HepG2 (cell line): ENCODE measurements at regions not wholly inside any gene's neighbourhood (a gene's known extent, or its start where the extent isn't known, plus 50 kb on each side); places are given as distances from the start of the nearest gene placed in this dataset.
"Not testable (repeated sequence)": the region's sequence is repeated elsewhere in the genome, so short reads cannot be mapped to it uniquely, and the experiment has no call there.

Experiments used
- ATAC-seq: fragments of 200-7000 bp; cut with Tn5 transposase; 3 replicates; pipeline ENCODE4 v1.9.1; 2020; ENCODE audit warnings: mild to moderate bottlenecking, moderate library complexity
- BruUV-seq: library from RNA; stranded (reverse); fragments of 400-500 nt; replicated peaks from 2 replicates; lab custom pipeline; 2021; lab: Mats Ljungman, UMichigan
- CTCF ChIA-PET: fragments of 300-600 bp; formaldehyde crosslinking; extraction: SDS; loops from one replicate; lab custom pipeline; 2021; ENCODE audit warnings: low total read pairs, inconsistent platforms, low intra/inter-chr PET ratio; lab: Yijun Ruan, JAX
- POLR2A ChIA-PET: fragments of 350-600 bp; sonication (Branson Sonifier 250); formaldehyde crosslinking; loops from one replicate; lab custom pipeline; 2020; ENCODE audit warnings: antibody characterized with exemption, inconsistent platforms; lab: Yijun Ruan, JAX
- DNase-seq: peaks from one replicate; pipeline ENCODE4 v3.0.0-alpha.2; 2015; ENCODE audit warnings: low spot score
- FAIRE-seq: peaks from 3 replicates; lab custom pipeline; 2011; peaks lifted over from hg19 to GRCh38; lab: Jason Lieb, UNC
- H2AFZ ChIP-seq: one replicate; pipeline ENCODE4 v1.6.1; 2011; ENCODE audit warnings: low read length, inconsistent platforms
- H3K27ac ChIP-seq: fragments of 300-600 bp; 3 replicates; pipeline ENCODE4 v1.8.0; 2011; ENCODE audit warnings: mixed run types, mild to moderate bottlenecking, mixed read lengths, low read length, inconsistent platforms; ENCODE audit not compliant: insufficient read depth; ENCODE audit errors: extremely low read length
- H3K27me3 ChIP-seq, 2 experiments: fragments of 200-600 bp in 1 of 2; 2 replicates in 1 of 2; 3 replicates in 1 of 2; pipeline versions ENCODE4 v1.6.0 to v1.8.0; 2011; ENCODE audit warnings: low read length in 2 of 2, mild to moderate bottlenecking in 2 of 2, moderate library complexity in 2 of 2, inconsistent platforms in 1 of 2; ENCODE audit not compliant: insufficient read depth in 2 of 2, control insufficient read depth in 1 of 2
- H3K36me3 ChIP-seq, 2 experiments: fragments of 200-600 bp in 1 of 2; replicated peaks in 1 of 2; 2 replicates in 1 of 2; 3 replicates in 1 of 2; pipeline versions ENCODE4 v1.5.1 to v1.8.0; 2011; ENCODE audit warnings: low read length in 2 of 2, inconsistent platforms in 1 of 2; ENCODE audit not compliant: insufficient read depth in 2 of 2, control insufficient read depth in 1 of 2
- H3K4me1 ChIP-seq: 2 replicates; pipeline ENCODE4 v1.5.1; 2012; ENCODE audit warnings: low read length, inconsistent platforms; ENCODE audit not compliant: insufficient read depth
- H3K4me2 ChIP-seq: 2 replicates; pipeline ENCODE4 v1.6.0; 2011; ENCODE audit warnings: low read depth, low read length, inconsistent platforms
- H3K4me3 ChIP-seq, 3 experiments: fragments of 200-600 bp in 1 of 3; sonication (generic), shearing (Covaris generic) in 1 of 3; replicated peaks in 1 of 3; 2 replicates each; pipeline ENCODE4 v1.5.1; 2011 to 2016; ENCODE audit warnings: low read length in 3 of 3, inconsistent platforms in 2 of 3, low read depth in 2 of 3, mild to moderate bottlenecking in 2 of 3, control low read depth in 1 of 3, mixed read lengths in 1 of 3; ENCODE audit not compliant: insufficient read depth in 1 of 3
- H3K79me2 ChIP-seq: one replicate; pipeline ENCODE4 v1.6.1; 2011; ENCODE audit warnings: low read length, inconsistent platforms; ENCODE audit not compliant: insufficient read depth
- H3K9ac ChIP-seq: 2 replicates; pipeline ENCODE4 v1.6.0; 2011; ENCODE audit warnings: mild to moderate bottlenecking, low read depth, low read length, inconsistent platforms; ENCODE audit not compliant: insufficient read depth
- H3K9me3 ChIP-seq: 2 replicates; pipeline ENCODE4 v1.5.1; 2012; ENCODE audit warnings: mild to moderate bottlenecking, low read length
- H4K20me1 ChIP-seq: 2 replicates; pipeline ENCODE4 v1.6.0; 2011; ENCODE audit warnings: inconsistent platforms, mild to moderate bottlenecking, low read length, moderate library complexity; ENCODE audit not compliant: insufficient read depth
- IRF2 ChIP-seq: IDR thresholded peaks from 2 replicates; pipeline ENCODE4 v1.6.1; 2018; ENCODE audit warnings: missing genetic modification reagents, missing compliant biosample characterization
- MIER3 ChIP-seq: IDR thresholded peaks from 2 replicates; pipeline ENCODE4 v1.6.1; 2016; ENCODE audit warnings: missing compliant biosample characterization, borderline replicate concordance
- MYC ChIP-seq: sonication (generic); formaldehyde crosslinking; IDR thresholded peaks from 2 replicates; pipeline ENCODE4 v1.9.0; 2021; ENCODE audit warnings: missing genetic modification reagents, borderline replicate concordance
- ONECUT2 ChIP-seq: sonication (generic); formaldehyde crosslinking; IDR thresholded peaks from 2 replicates; pipeline ENCODE4 v1.4.0; 2020; ENCODE audit warnings: missing genetic modification reagents
- PAF1 ChIP-seq: IDR thresholded peaks from 2 replicates; pipeline ENCODE4 v1.6.1; 2016; ENCODE audit warnings: missing genetic modification reagents, missing compliant biosample characterization
- RFXANK ChIP-seq: IDR thresholded peaks from 2 replicates; pipeline ENCODE4 v1.6.1; 2016
- TCF7L2 ChIP-seq: IDR thresholded peaks from 2 replicates; pipeline ENCODE4 v1.6.1; 2011; ENCODE audit warnings: mild to moderate bottlenecking, low read depth, low read length, moderate library complexity
- ZNF207 ChIP-seq: fragments of 450-650 bp; IDR thresholded peaks from 2 replicates; pipeline ENCODE4 v1.6.1; 2016; ENCODE audit warnings: antibody characterized with exemption, borderline replicate concordance
- ZNF225 ChIP-seq: sonication (generic); formaldehyde crosslinking; IDR thresholded peaks from 2 replicates; pipeline ENCODE4 v1.4.0; 2020; ENCODE audit warnings: mild to moderate bottlenecking, missing genetic modification reagents
- ZNF251 ChIP-seq: sonication (generic); formaldehyde crosslinking; IDR thresholded peaks from 2 replicates; pipeline ENCODE4 v1.9.0; 2021; ENCODE audit warnings: mild to moderate bottlenecking, missing genetic modification reagents
- ZNF264 ChIP-seq: sonication (generic); formaldehyde crosslinking; IDR thresholded peaks from 2 replicates; pipeline ENCODE4 v1.4.0; 2020; ENCODE audit warnings: missing genetic modification reagents
- ZNF773 ChIP-seq: sonication (generic); formaldehyde crosslinking; IDR thresholded peaks from 2 replicates; pipeline ENCODE4 v1.4.0; 2020; ENCODE audit warnings: missing genetic modification reagents, borderline replicate concordance
- WGBS: methylation state at CpG from one replicate; pipeline ENCODE4 v1.1.6; 2017; ENCODE audit warnings: low lambda C conversion rate; 5-methylcytosine and 5-hydroxymethylcytosine counted together
- in situ Hi-C: cut with HindIII; loops from 2 replicates; pipeline ENCODE4 v1.10.0; 2017; ENCODE audit warnings: low pct_unique_long_range_greater_than_20kb; ENCODE audit not compliant: extremely low pct_ligation_motif_present
- intact Hi-C: fragments of 100-400 bp; cut with micrococcal nuclease; formaldehyde crosslinking; loops from one replicate; pipeline ENCODE4 v1.10.0; 2022; ENCODE audit not compliant: unreplicated experiment
- TF ChIP-seq, protein P1 (sequence below): sonication (generic); formaldehyde crosslinking; IDR thresholded peaks from 2 replicates; pipeline ENCODE4 v1.8.1; 2023; ENCODE audit warnings: missing genetic modification reagents, inconsistent platforms, borderline replicate concordance
- TF ChIP-seq, protein P2 (sequence below): sonication (generic); formaldehyde crosslinking; IDR thresholded peaks from 2 replicates; pipeline ENCODE4 v1.5.0; 2020; ENCODE audit warnings: missing genetic modification reagents
- TF ChIP-seq, protein P3 (sequence below): sonication (generic); formaldehyde crosslinking; IDR thresholded peaks from 2 replicates; pipeline ENCODE4 v1.4.0; 2020; ENCODE audit warnings: missing genetic modification reagents, borderline replicate concordance
- TF ChIP-seq, protein P4 (sequence below): sonication (generic); formaldehyde crosslinking; IDR thresholded peaks from 2 replicates; pipeline ENCODE4 v1.4.0; 2020; ENCODE audit warnings: missing genetic modification reagents

DNA sequence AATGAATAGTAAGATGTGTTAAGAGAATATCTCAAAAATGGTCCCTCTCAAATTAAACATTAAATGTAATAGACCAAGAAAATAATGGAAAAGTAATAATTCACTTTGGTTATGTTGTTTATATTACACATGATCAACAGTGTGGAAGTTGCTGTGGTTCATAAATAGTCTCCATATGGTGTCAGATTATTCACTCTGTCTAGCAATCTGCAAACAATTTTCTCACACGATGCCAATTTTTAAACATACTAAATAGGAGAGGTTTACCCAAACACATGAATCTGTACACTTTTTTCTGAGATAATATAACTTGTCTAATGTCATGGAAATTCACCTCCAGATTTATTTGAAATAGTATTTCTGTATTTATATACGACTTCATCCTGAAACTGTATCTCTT lies 217.4 kb upstream of the FBXL7 start:
- POLR2A ChIA-PET, result no interaction called here
- Histone ChIP-seq H3K9me3 (0 out of 2 replicates have a peak, but pooled peaks cover 4% of the 10 kb centered on the region), H4K20me1 (no peaks in the 10 kb centered on the region), H3K27me3 (no peaks in the 10 kb centered on the region), H3K27ac (no peak overlapping the region), H3K4me2 (no peak overlapping the region), H3K79me2 (no peaks in the 10 kb centered on the region), H3K4me3 (no peak overlapping the region), H2AFZ (no peak overlapping the region), H3K36me3 (no peaks in the 10 kb centered on the region), H3K4me1 (no peaks in the 10 kb centered on the region), H3K9ac (no peak overlapping the region)
- DNase-seq (no peak), FAIRE-seq (no peak), ATAC-seq (no peak)
- CTCF ChIA-PET, result no interaction called here
- in situ Hi-C loops (no loop called here), intact Hi-C loops (no loop called here)
- 1% methylated on average over 2 of the region's 2 CpGs for WGBS
- no TSS peak for BruUV-seq
- TF ChIP-seq ZNF251 (CRISPR knock-in tag) (no peak), TCF7L2 (no peak), ZNF207 (no peak), ZNF225 (CRISPR knock-in tag) (no peak), MIER3 (CRISPR knock-in tag) (no peak), PAF1 (CRISPR knock-in tag) (no peak), RFXANK (CRISPR knock-in tag) (no peak), ONECUT2 (CRISPR knock-in tag) (no peak), ZNF773 (CRISPR knock-in tag) (no peak), MYC (CRISPR knock-in tag) (no peak), IRF2 (CRISPR knock-in tag) (no peak), ZNF264 (CRISPR knock-in tag) (no peak)
- TF ChIP-seq, protein P1, sequence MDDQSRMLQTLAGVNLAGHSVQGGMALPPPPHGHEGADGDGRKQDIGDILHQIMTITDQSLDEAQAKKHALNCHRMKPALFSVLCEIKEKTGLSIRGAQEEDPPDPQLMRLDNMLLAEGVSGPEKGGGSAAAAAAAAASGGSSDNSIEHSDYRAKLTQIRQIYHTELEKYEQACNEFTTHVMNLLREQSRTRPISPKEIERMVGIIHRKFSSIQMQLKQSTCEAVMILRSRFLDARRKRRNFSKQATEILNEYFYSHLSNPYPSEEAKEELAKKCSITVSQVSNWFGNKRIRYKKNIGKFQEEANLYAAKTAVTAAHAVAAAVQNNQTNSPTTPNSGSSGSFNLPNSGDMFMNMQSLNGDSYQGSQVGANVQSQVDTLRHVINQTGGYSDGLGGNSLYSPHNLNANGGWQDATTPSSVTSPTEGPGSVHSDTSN (CRISPR knock-in tag), result no peak
- TF ChIP-seq, protein P2, sequence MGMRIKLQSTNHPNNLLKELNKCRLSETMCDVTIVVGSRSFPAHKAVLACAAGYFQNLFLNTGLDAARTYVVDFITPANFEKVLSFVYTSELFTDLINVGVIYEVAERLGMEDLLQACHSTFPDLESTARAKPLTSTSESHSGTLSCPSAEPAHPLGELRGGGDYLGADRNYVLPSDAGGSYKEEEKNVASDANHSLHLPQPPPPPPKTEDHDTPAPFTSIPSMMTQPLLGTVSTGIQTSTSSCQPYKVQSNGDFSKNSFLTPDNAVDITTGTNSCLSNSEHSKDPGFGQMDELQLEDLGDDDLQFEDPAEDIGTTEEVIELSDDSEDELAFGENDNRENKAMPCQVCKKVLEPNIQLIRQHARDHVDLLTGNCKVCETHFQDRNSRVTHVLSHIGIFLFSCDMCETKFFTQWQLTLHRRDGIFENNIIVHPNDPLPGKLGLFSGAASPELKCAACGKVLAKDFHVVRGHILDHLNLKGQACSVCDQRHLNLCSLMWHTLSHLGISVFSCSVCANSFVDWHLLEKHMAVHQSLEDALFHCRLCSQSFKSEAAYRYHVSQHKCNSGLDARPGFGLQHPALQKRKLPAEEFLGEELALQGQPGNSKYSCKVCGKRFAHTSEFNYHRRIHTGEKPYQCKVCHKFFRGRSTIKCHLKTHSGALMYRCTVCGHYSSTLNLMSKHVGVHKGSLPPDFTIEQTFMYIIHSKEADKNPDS (CRISPR knock-in tag), result no peak
- TF ChIP-seq, protein P3, sequence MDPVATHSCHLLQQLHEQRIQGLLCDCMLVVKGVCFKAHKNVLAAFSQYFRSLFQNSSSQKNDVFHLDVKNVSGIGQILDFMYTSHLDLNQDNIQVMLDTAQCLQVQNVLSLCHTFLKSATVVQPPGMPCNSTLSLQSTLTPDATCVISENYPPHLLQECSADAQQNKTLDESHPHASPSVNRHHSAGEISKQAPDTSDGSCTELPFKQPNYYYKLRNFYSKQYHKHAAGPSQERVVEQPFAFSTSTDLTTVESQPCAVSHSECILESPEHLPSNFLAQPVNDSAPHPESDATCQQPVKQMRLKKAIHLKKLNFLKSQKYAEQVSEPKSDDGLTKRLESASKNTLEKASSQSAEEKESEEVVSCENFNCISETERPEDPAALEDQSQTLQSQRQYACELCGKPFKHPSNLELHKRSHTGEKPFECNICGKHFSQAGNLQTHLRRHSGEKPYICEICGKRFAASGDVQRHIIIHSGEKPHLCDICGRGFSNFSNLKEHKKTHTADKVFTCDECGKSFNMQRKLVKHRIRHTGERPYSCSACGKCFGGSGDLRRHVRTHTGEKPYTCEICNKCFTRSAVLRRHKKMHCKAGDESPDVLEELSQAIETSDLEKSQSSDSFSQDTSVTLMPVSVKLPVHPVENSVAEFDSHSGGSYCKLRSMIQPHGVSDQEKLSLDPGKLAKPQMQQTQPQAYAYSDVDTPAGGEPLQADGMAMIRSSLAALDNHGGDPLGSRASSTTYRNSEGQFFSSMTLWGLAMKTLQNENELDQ (CRISPR knock-in tag), result no peak
- TF ChIP-seq, protein P4, sequence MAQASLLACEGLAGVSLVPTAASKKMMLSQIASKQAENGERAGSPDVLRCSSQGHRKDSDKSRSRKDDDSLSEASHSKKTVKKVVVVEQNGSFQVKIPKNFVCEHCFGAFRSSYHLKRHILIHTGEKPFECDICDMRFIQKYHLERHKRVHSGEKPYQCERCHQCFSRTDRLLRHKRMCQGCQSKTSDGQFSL (CRISPR knock-in tag), result no peak

DNA sequence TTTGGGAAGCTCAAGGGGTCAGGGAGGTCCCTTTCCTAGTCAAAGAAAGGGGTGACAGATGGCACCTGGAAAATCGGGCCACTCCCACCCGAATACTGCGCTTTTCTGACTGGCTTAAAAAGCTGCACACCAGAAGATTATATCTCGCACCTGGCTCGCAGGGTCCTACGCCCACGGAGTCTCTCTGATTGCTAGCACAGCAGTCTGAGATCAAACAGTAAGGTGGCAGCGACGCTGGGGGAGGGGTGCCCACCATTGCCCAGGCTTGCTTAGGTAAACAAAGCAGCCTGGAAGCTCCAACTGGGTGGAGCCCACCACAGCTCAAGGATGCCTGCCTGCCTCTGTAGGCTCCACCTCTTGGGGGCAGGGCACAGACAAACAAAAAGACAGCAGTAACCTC lies 228.4 kb upstream of the FBXL7 start:
- DNase-seq, H3K79me2 ChIP-seq, FAIRE-seq, H3K27me3 ChIP-seq, intact Hi-C loops, H3K36me3 ChIP-seq, ATAC-seq, H3K4me1 ChIP-seq, in situ Hi-C loops, CTCF ChIA-PET, BruUV-seq, H4K20me1 ChIP-seq, H3K9me3 ChIP-seq, H3K4me3 ChIP-seq, H3K9ac ChIP-seq, H2AFZ ChIP-seq, H3K4me2 ChIP-seq, POLR2A ChIA-PET, H3K27ac ChIP-seq: not testable (repeated sequence)
- WGBS, result 24% methylated on average over 5 of the region's 9 CpGs
